IMR-90 (cell line): ENCODE measurements at regions not wholly inside any gene's neighbourhood (a gene's known extent, or its start where the extent isn't known, plus 50 kb on each side); places are given as distances from the start of the nearest gene placed in this dataset.

Source experiments
- ATAC-seq: fragments of 200-7000 bp; cut with Tn5 transposase; 2 replicates; pipeline ENCODE4 v1.9.1; 2020; ENCODE audit warnings: low read depth, mild to moderate bottlenecking, moderate library complexity
- BruUV-seq: library from RNA; stranded (reverse); fragments of 400-500 nt; replicated peaks from 2 replicates; lab custom pipeline; 2021; lab: Mats Ljungman, UMichigan
- CTCF ChIA-PET: fragments of 300-600 bp; formaldehyde crosslinking; extraction: SDS; loops from one replicate; lab custom pipeline; 2021; ENCODE audit warnings: antibody characterized with exemption; lab: Yijun Ruan, JAX
- POLR2A ChIA-PET: fragments of 300-600 bp; sonication (Branson Sonifier 250); formaldehyde crosslinking; loops from one replicate; lab custom pipeline; 2022; ENCODE audit warnings: antibody characterized with exemption; ENCODE audit not compliant: unreplicated experiment; lab: Charles Lee
- DNase-seq: peaks from one replicate; pipeline ENCODE4 v3.0.0; 2013
- H2AFZ ChIP-seq: replicated peaks from 2 replicates; pipeline ENCODE3; 2013; ENCODE audit warnings: low read length, mild to moderate bottlenecking; ENCODE audit not compliant: poor library complexity
- H2AK5ac ChIP-seq: 2 replicates; pipeline ENCODE4 v1.6.1; 2013; ENCODE audit warnings: low read depth, low read length, inconsistent platforms
- H2AK9ac ChIP-seq: replicated peaks from 2 replicates; pipeline ENCODE3; 2013; ENCODE audit warnings: mild to moderate bottlenecking, low read depth, low read length, moderate library complexity; ENCODE audit not compliant: poor library complexity
- H2BK120ac ChIP-seq: 2 replicates; pipeline ENCODE4 v1.6.1; 2013; ENCODE audit warnings: low read depth, low read length, inconsistent platforms
- H2BK15ac ChIP-seq: 3 replicates; pipeline ENCODE4 v1.6.1; 2013; ENCODE audit warnings: low read depth, low read length, inconsistent platforms
- H2BK20ac ChIP-seq: 2 replicates; pipeline ENCODE4 v1.6.1; 2013; ENCODE audit warnings: low read depth, mild to moderate bottlenecking, inconsistent platforms, low read length, moderate library complexity
- H2BK5ac ChIP-seq: 2 replicates; pipeline ENCODE4 v1.6.1; 2013; ENCODE audit warnings: mild to moderate bottlenecking, low read depth, low read length, inconsistent platforms; ENCODE audit not compliant: poor library complexity, severe bottlenecking
- H3K14ac ChIP-seq: replicated peaks from 2 replicates; pipeline ENCODE4 v1.6.1; 2013; ENCODE audit warnings: low read depth, low read length, inconsistent platforms
- H3K18ac ChIP-seq: 2 replicates; pipeline ENCODE4 v1.6.1; 2013; ENCODE audit warnings: low read depth, low read length, control low read depth
- H3K23ac ChIP-seq: 2 replicates; pipeline ENCODE4 v1.6.1; 2013; ENCODE audit warnings: low read depth, low read length, inconsistent platforms
- H3K27ac ChIP-seq: 2 replicates; pipeline ENCODE4 v1.5.1; 2013; ENCODE audit warnings: mild to moderate bottlenecking, control low read depth, low read length; ENCODE audit not compliant: insufficient read depth
- H3K27me3 ChIP-seq: 2 replicates; pipeline ENCODE4 v1.6.1; 2013; ENCODE audit warnings: low read length; ENCODE audit not compliant: control insufficient read depth, insufficient read depth
- H3K36me3 ChIP-seq: 2 replicates; pipeline ENCODE4 v1.6.1; 2013; ENCODE audit warnings: low read length, mixed read lengths; ENCODE audit not compliant: control insufficient read depth, insufficient read depth
- H3K4ac ChIP-seq: 2 replicates; pipeline ENCODE4 v1.6.1; 2013; ENCODE audit warnings: low read depth, low read length, inconsistent platforms
- H3K4me1 ChIP-seq: 2 replicates; pipeline ENCODE4 v1.6.1; 2013; ENCODE audit warnings: low read length, mixed read lengths; ENCODE audit not compliant: control insufficient read depth, insufficient read depth
- H3K4me2 ChIP-seq: 2 replicates; pipeline ENCODE4 v1.6.1; 2013; ENCODE audit warnings: low read depth, mild to moderate bottlenecking, control low read depth, low read length, moderate library complexity
- H3K4me3 ChIP-seq: 2 replicates; pipeline ENCODE4 v1.5.1; 2013; ENCODE audit warnings: low read depth, mild to moderate bottlenecking, control low read depth, low read length, moderate library complexity; ENCODE audit not compliant: insufficient read depth
- H3K56ac ChIP-seq: 2 replicates; pipeline ENCODE4 v1.6.1; 2013; ENCODE audit warnings: low read length, inconsistent platforms; ENCODE audit not compliant: insufficient read depth; ENCODE audit errors: extremely low read depth
- H3K79me1 ChIP-seq, 2 experiments: 2 replicates each; pipeline ENCODE4 v1.6.1; 2013; ENCODE audit warnings: low read length in 2 of 2, inconsistent platforms in 1 of 2, low read depth in 1 of 2
- H3K9ac ChIP-seq: 2 replicates; pipeline ENCODE4 v1.6.1; 2013; ENCODE audit warnings: low read depth, low read length, control low read depth
- H3K9me1 ChIP-seq: 2 replicates; pipeline ENCODE4 v1.6.1; 2013; ENCODE audit warnings: low read length, inconsistent platforms; ENCODE audit not compliant: insufficient read depth
- H3K9me3 ChIP-seq: 2 replicates; pipeline ENCODE4 v1.6.1; 2013; ENCODE audit warnings: low read length; ENCODE audit not compliant: control insufficient read depth, insufficient read depth
- H4K20me1 ChIP-seq: 2 replicates; pipeline ENCODE4 v1.6.1; 2013; ENCODE audit warnings: low read length, inconsistent platforms; ENCODE audit not compliant: insufficient read depth
- H4K5ac ChIP-seq: 2 replicates; pipeline ENCODE4 v1.6.1; 2013; ENCODE audit warnings: mild to moderate bottlenecking, low read depth, low read length, control low read depth
- H4K8ac ChIP-seq, 2 experiments: 2 replicates each; pipeline ENCODE4 v1.6.1; 2013; ENCODE audit warnings: low read depth in 2 of 2, low read length in 2 of 2, control low read depth in 1 of 2, inconsistent platforms in 1 of 2
- H4K91ac ChIP-seq: 2 replicates; pipeline ENCODE4 v1.6.1; 2013; ENCODE audit warnings: low read depth, low read length, inconsistent platforms; ENCODE audit not compliant: insufficient read depth
- CHD1 ChIP-seq: IDR thresholded peaks from 2 replicates; pipeline ENCODE4 v1.6.1; 2012; ENCODE audit warnings: low read depth, low read length, improper control_type of control experiment
- FOS ChIP-seq: fragments of 150-350 bp; IDR thresholded peaks from 2 replicates; pipeline ENCODE4 v1.6.1; 2016; ENCODE audit warnings: low read depth, low read length
- MXI1 ChIP-seq: IDR thresholded peaks from 2 replicates; pipeline ENCODE4 v1.6.1; 2012; ENCODE audit warnings: low read depth, mild to moderate bottlenecking, low read length, moderate library complexity, borderline replicate concordance
- RAD21 ChIP-seq: IDR thresholded peaks from 2 replicates; pipeline ENCODE4 v1.6.1; 2012; ENCODE audit warnings: low read length, improper control_type of control experiment
- WGBS, 2 experiments: methylation state at CpG; one replicate each; pipeline versions ENCODE4 v1.1.5 to v1.1.7; 2013; ENCODE audit warnings: missing lambda C conversion rate in 2 of 2; ENCODE audit not compliant: insufficient read length in 1 of 2; ENCODE audit errors: extremely low coverage in 2 of 2; 5-methylcytosine and 5-hydroxymethylcytosine counted together
- dilution Hi-C: fragments of 300-500 bp; cut with HindIII; formaldehyde crosslinking; loops from one replicate; pipeline ENCODE4 v1.14.3; 2018; ENCODE audit warnings: low sequenced_read_pairs; ENCODE audit not compliant: unreplicated experiment
- in situ Hi-C: fragments of 300-500 bp; cut with MboI; formaldehyde crosslinking; loops from 3 replicates; pipeline ENCODE4 v1.14.3; 2019; ENCODE audit warnings: low sequenced_read_pairs, inconsistent platforms, mixed read lengths
- intact Hi-C: fragments of 100-400 bp; cut with micrococcal nuclease; formaldehyde crosslinking; loops from 2 replicates; pipeline ENCODE4 v1.10.0; 2022
- TF ChIP-seq, protein P1 (sequence below): fragments of 150-350 bp; IDR thresholded peaks from 2 replicates; pipeline ENCODE4 v1.6.1; 2017; ENCODE audit warnings: mild to moderate bottlenecking, antibody characterized with exemption, low read length, low read depth

DNA sequence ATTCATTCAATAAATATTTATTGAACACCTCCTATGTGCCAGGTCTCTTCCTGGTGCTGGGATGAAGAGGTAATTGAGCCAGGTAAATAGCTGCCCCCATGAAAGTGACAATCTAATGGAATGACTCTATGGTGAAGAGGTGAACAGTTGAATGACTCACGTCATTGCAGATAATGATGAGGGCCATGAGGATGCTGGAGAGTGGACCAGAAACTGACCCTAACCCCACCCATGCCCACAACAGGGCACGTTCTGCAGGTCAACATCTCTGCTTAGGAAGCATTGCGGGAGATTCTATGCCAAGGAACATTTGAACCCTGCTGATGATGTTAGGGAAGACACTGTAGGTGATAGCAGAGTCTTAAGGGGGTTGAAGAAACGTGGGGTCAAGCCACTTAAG is 788.9 kb upstream of the TBX3 start:
- Histone ChIP-seq H3K23ac (no peak overlapping the region), H2BK20ac (no peak overlapping the region), H3K4ac (no peak overlapping the region), H3K18ac (no peak overlapping the region), H3K27ac (no peak overlapping the region), H2BK120ac (no peak overlapping the region), H3K9me3 (no peaks in the 10 kb centered on the region), H3K27me3 (no peaks in the 10 kb centered on the region), H2AK9ac (no peak overlapping the region), H2AFZ (no peak overlapping the region), H2AK5ac (no peak overlapping the region), H3K4me1 (no peaks in the 10 kb centered on the region), H3K79me1 (no peaks in the 10 kb centered on the region), H2BK15ac (no peak overlapping the region), H4K91ac (no peak overlapping the region), H3K14ac (no peak overlapping the region), H4K8ac (no peak overlapping the region), H3K56ac (no peak overlapping the region), H3K9me1 (no peaks in the 10 kb centered on the region), H2BK5ac (no peak overlapping the region), H4K5ac (no peak overlapping the region), H3K4me2 (no peak overlapping the region), H3K9ac (no peak overlapping the region), H3K4me3 (no peak overlapping the region), H3K36me3 (no peaks in the 10 kb centered on the region), H4K20me1 (no peaks in the 10 kb centered on the region)
- no TSS peak for BruUV-seq
- no peak for ATAC-seq
- DNase-seq = no peak
- WGBS, 2 experiments = no CpG with 5 or more reads among the region's 4 CpGs
- intact Hi-C loops = no loop called here
- no peak for TF ChIP-seq MXI1
- no peak for TF ChIP-seq FOS
- TF ChIP-seq RAD21 = no peak
- no peak for TF ChIP-seq CHD1
- TF ChIP-seq, protein P1, sequence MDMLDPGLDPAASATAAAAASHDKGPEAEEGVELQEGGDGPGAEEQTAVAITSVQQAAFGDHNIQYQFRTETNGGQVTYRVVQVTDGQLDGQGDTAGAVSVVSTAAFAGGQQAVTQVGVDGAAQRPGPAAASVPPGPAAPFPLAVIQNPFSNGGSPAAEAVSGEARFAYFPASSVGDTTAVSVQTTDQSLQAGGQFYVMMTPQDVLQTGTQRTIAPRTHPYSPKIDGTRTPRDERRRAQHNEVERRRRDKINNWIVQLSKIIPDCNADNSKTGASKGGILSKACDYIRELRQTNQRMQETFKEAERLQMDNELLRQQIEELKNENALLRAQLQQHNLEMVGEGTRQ = no peak
- ChIA-PET CTCF (no interaction called here), POLR2A (no interaction called here)
- dilution Hi-C loops = no loop called here
- in situ Hi-C loops = no loop called here
